H1 (cell line): ENCODE measurements at regions not wholly inside any gene's neighbourhood (a gene's known extent, or its start where the extent isn't known, plus 50 kb on each side); places are given as distances from the start of the nearest gene placed in this dataset.

Source experiments
- CEBPB ChIP-seq: IDR thresholded peaks from 2 replicates; pipeline ENCODE4 v1.6.1; 2012; ENCODE audit warnings: low read depth, low read length
- CREB1 ChIP-seq: IDR thresholded peaks from 2 replicates; pipeline ENCODE4 v1.6.1; 2012; ENCODE audit warnings: inconsistent platforms
- GABPA ChIP-seq: IDR thresholded peaks from 2 replicates; pipeline ENCODE4 v1.6.1; 2011; ENCODE audit warnings: mild to moderate bottlenecking, low read length, moderate library complexity, borderline replicate concordance; ENCODE audit not compliant: insufficient read depth
- KDM5A ChIP-seq: fragments of 200-600 bp; IDR thresholded peaks from 2 replicates; pipeline ENCODE4 v1.7.1; 2012; ENCODE audit warnings: mild to moderate bottlenecking, low read length, inconsistent platforms, mixed read lengths
- POU5F1 ChIP-seq: IDR thresholded peaks from 2 replicates; pipeline ENCODE4 v1.6.1; 2011; ENCODE audit warnings: low read depth, mild to moderate bottlenecking, low read length, moderate library complexity
- SP2 ChIP-seq: IDR thresholded peaks from 2 replicates; pipeline ENCODE4 v1.6.1; 2012; ENCODE audit warnings: mild to moderate bottlenecking, low read length, inconsistent platforms
- YY1 ChIP-seq: IDR thresholded peaks from 2 replicates; pipeline ENCODE4 v1.6.1; 2011; ENCODE audit warnings: low read depth, mild to moderate bottlenecking, low read length

DNA sequence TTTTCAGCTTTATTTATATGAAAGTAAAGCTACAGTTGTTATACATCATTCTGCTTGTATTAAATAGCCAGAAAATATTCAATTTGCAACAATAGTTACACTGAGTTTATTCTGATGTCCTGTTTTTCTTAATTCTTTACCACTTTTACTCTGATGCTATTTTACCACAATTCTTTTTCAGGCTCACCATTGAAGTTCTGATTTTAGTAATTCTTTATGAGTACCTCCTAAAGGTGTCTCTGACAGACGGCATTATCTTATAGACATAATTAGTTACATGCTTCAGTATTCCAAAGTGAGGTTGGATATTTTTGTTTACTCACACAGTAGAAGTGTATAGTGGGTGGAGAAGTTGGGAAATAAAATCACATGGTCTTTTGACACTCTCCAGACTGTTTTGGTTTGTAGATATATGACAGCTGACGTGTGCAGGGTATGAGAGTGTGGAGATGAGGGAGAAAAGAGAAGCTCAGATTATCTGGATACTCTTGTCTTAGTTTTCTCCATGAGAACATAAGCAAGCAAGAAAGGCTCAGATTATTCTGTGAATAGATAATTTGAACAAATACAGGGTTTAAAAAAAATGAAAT lies 97.4 kb downstream of the FBXO4 start (continued):
- TF ChIP-seq CEBPB: no peak
- TF ChIP-seq CREB1: no peak
- TF ChIP-seq POU5F1: no peak
- no peak for TF ChIP-seq SP2
- no peak for TF ChIP-seq GABPA
- no peak for TF ChIP-seq YY1
- TF ChIP-seq KDM5A: no peak
